GM12892 (cell line): ENCODE measurements at regions not wholly inside any gene's neighbourhood (a gene's known extent, or its start where the extent isn't known, plus 50 kb on each side); places are given as distances from the start of the nearest gene placed in this dataset.
"Not testable (repeated sequence)": the region's sequence is repeated elsewhere in the genome, so short reads cannot be mapped to it uniquely, and the experiment has no call there.

Source experiments
- POLR2A ChIP-seq: IDR thresholded peaks from 2 replicates; pipeline ENCODE4 v1.6.1; 2011; ENCODE audit warnings: low read depth, low read length, control low read depth
- POLR2AphosphoS5 ChIP-seq: IDR thresholded peaks from 2 replicates; pipeline ENCODE4 v1.6.1; 2011; ENCODE audit warnings: low read depth, low read length, control low read depth

GRCh38 chr2:89328790-89329189, 637.3 kb downstream of the RPIA start:
- TF ChIP-seq POLR2A, POLR2AphosphoS5: not testable (repeated sequence)
